Gastroesophageal sphincter (tissue), 3 donors: ENCODE measurements at regions not wholly inside any gene's neighbourhood (a gene's known extent, or its start where the extent isn't known, plus 50 kb on each side); places are given as distances from the start of the nearest gene placed in this dataset.

Source experiments
- CTCF ChIP-seq, 4 experiments: fragments of 200-600 bp in 2 of 4; fragments of 450-650 bp in 2 of 4; sonication (generic) in 1 of 4; IDR thresholded peaks; one replicate each; pipeline ENCODE4 v1.5.1; 2017 to 2019; ENCODE audit warnings: antibody characterized with exemption in 4 of 4, mild to moderate bottlenecking in 2 of 4, moderate library complexity in 2 of 4
- EP300 ChIP-seq: sonication (generic); formaldehyde crosslinking; IDR thresholded peaks from one replicate; pipeline ENCODE4 v1.6.1; 2017; ENCODE audit warnings: antibody characterized with exemption, mild to moderate bottlenecking
- POLR2A ChIP-seq, 2 donors: fragments of 450-650 bp; IDR thresholded peaks; one replicate each; pipeline ENCODE4 v1.6.1; 2017; ENCODE audit warnings: antibody characterized with exemption in 2 of 2, mild to moderate bottlenecking in 2 of 2, moderate library complexity in 1 of 2
- POLR2AphosphoS5 ChIP-seq: sonication (generic); formaldehyde crosslinking; IDR thresholded peaks from one replicate; pipeline ENCODE4 v1.6.1; 2017; ENCODE audit warnings: antibody characterized with exemption

- TF ChIP-seq CTCF (IDR thresholded peaks at IDR 0.05): no peak
- no peak for TF ChIP-seq POLR2AphosphoS5
- TF ChIP-seq EP300: no peak
- no peak for TF ChIP-seq POLR2A (IDR thresholded peaks at IDR 0.05)
These were observed 126.7 kb upstream of the GMNC start for GRCh38 chr3:190989218-190989617.
